GM19240 (cell line): ENCODE measurements at regions not wholly inside any gene's neighbourhood (a gene's known extent, or its start where the extent isn't known, plus 50 kb on each side); places are given as distances from the start of the nearest gene placed in this dataset.

Experiments
- DNase-seq: peaks from one replicate; pipeline ENCODE4 v3.0.0; 2011; ENCODE audit warnings: low spot score; ENCODE audit not compliant: insufficient read length

DNA sequence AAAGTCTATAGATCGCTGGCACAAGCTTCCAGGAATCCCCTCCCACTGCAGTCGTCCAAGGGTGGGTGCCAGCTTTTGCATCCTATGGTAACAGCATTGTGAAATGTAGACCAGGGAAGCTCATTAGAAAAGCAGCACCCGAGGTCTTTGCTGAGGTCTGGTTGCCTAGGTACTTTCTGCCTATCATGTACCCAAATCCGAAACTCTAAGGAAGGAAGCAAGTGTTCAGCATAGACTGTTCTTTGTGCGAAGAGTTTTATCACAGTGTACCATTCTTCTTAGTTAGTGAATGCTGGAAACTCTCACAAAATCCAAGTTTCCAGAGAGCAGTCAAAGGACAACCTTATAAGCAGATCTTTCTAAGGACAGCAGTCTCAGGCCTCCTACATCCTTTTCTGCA, 1532.7 kb upstream of the TMEM132C start:
- no peak for DNase-seq

DNA sequence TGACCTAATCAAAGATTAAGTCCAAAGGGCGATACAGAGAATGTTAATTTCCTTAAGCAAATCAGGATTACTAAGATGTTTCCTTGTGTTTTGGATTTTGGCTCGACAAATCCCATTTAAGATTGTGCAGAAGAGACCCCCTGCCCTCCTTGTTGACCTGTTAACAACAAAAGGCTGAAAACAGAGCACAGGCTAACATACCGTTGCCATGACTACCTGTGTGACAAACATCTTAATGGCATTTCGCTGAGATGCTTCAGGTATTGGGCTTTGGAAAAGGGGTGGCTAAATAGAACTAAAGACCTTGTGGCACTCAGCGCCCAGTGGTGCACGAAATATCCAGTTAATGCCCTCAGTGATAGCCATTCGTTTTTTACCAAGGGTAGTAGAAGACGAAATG, 1532.3 kb upstream of the TMEM132C start:
- DNase-seq: no peak

DNA sequence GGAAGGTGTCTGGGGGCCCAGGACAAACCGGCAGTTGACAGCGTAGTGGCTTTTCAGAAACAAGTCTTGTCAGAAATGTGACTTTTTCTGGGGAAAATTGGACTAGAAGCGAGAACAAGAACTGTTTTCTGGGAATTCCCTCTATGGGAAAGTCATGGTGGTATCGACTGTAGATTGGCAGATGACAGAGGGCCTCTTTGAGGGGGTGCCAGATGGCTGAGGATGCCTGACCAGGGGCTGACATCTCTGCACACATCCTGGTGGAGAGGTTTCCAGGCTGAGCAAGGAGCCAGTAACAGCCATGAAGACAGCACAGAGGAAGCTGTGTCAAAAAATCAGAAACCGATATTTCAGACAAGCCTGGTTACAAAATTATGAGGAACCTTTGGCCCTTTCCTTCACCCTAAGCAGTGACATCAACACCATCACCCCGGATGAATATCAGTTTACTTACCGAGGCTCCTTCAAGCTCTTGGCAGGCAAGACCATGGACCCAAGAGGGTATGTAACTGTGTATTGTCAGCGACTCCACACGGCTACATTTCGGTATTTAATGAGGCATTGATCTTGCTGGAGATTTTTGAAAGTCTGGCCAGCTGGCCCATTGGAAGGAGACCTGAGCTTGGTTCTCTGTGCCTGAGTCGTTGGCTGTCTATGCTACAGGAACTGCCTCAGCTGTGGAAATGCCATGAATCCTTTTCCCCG, 1525.3 kb upstream of the TMEM132C start:
- no peak for DNase-seq

- no peak for DNase-seq
These were observed 1524.7 kb upstream of the TMEM132C start for GRCh38 chr12:126742241-126742641.

DNA sequence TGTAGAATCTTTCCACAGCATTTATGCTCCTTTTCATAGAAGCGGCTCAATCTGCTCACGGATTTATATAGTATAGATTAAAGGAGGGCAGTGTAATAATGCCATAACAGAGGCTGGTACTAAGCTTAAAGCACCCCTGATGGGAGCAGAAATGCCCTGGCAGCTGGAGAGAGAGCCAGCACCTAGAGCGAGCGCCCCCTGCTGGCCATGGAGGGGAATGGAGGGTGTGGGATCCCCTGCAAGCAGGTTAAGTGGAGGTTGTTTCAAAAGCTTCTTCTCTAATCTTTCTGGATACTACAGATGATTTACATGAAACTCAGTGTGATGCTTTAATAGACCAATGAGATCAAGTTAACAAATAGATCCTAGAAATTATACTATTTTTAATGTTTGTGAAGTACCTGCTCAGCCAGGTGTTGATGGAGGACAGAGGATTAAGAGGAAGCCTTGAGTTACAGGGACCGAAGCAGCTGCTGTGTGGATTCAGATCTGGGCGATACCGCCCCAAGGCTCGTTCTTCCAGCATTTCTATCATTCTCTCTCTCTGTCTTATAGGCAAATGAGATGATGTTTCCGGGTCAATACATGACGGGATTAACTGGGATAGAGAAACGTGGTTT, 1519.3 kb upstream of the TMEM132C start:
- DNase-seq: no peak

GRCh38 chr12:126752021-126752420, 1514.9 kb upstream of the TMEM132C start:
- no peak for DNase-seq

- DNase-seq: no peak
These were observed 1509.6 kb upstream of the TMEM132C start for GRCh38 chr12:126757326-126757725.

DNA sequence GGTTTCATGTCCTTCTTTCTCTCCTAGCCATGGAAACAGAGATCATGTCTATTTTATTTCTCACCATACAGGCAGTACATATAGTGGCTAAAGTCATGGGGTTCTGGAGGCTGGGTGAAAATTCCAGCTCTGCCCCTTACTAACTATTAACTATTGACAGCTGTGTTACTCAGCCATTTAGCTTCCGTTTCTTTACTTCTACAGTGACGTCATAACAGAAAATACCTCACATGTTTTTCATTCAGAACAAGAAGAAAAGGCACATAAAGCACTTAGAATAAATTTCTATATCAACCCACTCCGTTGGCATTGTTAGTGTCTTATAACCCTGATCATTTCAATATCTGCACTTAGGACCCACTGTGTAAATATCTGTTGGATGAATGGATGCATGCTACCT, 1506.9 kb upstream of the TMEM132C start:
- DNase-seq: no peak

DNA sequence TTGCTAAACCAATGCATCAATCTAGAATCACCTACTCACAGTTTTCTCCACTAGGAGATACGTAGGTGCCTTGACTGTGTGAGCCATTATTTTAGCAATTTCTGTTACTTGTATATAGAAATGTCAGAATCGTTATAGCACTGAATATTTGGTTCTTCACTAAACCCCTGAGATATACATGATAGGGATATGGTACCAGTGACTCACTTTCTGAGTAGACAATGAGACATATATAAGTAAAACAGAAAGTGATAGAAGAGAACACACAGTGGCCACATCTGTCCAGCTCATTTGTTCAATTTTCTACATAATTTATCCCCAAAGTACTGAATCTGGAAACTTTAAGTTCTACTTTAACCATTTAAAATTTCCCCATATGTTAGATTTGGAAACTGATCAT, 1505.5 kb upstream of the TMEM132C start:
- DNase-seq: no peak

- no peak for DNase-seq
These were observed 1504.8 kb upstream of the TMEM132C start for GRCh38 chr12:126762150-126762549.

DNA sequence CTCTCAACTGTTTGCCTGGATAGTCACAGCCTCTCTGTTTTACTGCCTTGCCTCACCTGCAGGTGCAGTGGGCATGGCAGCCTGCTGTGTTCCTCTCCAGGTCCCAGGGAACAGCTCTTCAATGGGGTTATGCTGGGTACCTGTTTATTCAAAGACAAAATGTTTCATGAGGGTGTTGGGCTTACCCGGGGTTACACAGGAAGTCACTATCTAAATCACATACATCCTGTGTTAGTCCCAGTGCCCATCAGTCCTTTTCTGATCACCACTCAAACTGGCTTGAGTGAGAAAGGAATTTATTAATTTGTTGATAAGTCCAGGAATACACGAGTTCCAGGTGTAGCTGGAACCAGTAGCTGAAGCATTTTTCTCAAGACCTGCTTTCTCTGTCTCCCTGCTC, 1503.6 kb upstream of the TMEM132C start:
- DNase-seq: no peak

DNA sequence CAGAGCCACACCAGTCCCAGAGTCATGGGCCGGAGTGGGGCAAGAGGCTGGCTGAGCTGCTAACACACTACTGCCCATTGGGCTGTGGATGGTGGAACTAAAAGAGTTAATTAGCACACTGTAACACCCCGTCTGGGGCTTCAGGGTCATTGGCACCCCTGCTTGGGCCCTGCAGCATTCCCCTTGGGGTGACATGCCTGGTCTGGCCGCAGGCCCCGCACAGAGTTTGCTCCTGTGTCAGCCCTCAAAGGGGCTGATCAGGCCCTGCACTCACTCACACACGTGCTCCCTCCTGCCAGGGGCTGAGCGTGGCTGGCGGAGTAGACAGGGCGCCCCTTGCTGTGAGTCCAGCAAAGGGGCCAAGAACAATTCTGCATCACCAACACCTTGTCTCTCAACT, 1499.6 kb upstream of the TMEM132C start:
- DNase-seq: no peak

DNA sequence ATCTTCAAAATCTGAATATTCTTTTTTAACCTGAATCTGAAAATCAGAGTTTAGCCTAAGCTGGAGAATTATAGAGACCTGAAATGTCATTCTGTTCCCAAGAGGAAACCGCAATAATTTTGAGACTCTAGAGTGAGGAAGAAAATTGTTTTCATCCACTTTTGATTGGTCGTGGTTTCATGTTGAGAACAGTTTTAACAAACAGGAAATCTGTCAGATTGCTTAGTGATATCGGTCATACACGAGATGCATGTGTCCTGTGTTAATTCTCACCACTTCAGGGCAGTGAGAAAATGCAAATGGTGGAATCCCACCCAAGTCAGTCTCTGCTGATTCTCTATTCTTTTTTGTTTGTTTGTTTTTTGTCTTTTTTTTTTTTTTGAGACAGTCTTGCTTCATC, 1498.5 kb upstream of the TMEM132C start:
- DNase-seq: no peak

- no peak for DNase-seq
These were observed 1496.8 kb upstream of the TMEM132C start for GRCh38 chr12:126770188-126770587.

GRCh38 chr12:126772171-126772864, 1494.7 kb upstream of the TMEM132C start:
- DNase-seq: no peak

GRCh38 chr12:126773012-126773411, 1494.0 kb upstream of the TMEM132C start:
- DNase-seq: no peak

- no peak for DNase-seq
These were observed 1493.5 kb upstream of the TMEM132C start for GRCh38 chr12:126773491-126773890.

DNA sequence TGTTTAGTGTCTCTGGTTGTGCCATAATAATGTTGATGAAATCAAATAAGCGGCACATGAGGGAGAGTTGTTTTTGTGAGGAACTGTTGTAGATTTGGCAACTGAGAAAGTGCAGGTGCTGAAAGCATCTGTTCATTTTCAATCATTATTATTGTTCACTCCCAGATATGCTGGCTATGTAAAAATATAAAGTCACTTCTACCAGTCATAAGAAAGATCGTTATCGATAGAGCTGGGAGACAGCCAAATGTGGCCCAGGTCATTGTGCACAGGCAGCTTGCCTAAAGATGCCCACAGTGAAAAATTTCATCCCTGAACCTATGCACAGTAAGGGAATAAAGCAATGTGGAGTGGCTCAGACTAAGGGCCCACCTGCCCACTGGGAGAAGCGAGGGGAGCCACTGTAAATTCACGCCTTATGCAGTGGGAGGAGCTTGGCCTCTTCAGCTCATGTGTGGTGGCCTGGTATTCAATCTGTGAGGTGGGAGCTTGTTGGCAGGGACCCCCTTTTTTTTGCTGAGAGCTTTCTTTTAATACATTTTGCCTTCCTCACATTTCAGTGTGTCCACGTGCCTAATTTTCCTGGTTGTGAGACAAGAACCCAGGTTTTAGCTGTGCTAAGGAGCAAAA, 1490.8 kb upstream of the TMEM132C start:
- no peak for DNase-seq

DNA sequence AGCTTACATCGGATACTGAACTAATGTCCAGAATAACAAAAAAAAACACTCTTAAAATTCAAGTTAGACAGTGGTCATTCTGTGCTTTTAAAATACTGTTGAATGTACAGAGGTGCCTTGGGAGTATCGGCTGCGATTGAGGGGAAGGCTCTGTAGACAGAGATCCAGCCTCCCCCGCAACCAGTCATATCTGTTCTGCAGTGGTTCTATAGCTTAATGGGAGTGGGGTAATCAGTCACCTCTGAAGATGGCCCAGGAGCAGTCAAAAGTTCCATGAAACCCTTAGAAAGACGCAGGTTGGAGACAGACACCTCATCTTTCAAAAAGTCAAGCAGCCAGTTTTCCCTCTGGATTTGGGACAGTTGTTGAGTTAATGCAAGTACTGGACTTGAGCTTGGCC, 1486.6 kb upstream of the TMEM132C start:
- DNase-seq: no peak

DNA sequence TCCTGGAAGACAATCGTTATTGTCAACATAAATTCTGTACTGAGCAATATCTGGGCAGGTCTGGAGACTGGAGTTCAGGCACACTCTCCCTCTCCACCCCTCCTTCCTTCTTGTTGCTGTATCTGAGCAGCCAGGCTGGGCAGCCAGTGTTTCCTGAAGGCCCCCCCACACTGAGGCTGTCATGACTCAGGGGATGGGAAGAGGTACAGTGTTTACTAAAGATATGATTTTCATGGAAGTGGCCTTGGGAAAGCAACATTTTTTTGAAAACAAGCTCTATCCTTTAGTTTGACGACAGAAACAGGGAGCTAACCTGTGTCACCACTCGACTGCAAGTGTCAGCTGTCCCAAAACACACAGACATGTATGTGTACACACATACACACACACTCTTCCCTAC, 1485.4 kb upstream of the TMEM132C start:
- DNase-seq: no peak

GRCh38 chr12:126782083-126782482, 1484.9 kb upstream of the TMEM132C start:
- no peak for DNase-seq

DNA sequence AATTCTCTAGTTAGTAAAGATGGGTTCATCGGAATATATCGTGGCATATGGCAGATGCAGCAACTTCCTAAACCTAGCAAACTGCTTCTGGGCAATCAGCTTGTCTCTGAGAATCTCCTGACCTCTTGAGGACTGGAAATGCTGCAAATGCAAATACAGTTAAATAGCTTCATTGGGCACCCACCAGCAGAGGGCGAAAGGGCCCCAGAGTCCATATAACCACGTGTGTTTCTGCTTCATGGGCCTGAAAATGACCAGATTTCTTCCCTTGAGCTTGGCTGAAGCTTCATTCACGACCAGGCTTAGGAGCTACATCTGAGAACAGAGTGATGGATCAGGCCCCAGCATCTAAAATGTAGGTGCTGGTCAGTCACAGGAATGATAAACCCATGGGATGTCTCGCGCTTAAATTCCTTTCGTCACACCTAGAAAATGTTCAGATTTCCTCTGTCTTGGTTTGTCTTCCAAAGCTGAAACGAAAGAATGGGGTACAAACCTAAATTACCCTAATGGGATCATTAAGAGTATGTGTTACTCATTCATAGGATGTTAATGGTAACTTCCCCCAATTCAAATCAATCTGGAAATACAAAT, 1482.5 kb upstream of the TMEM132C start:
- no peak for DNase-seq
